Type B pancreatic cell (in vitro differentiated cells): ENCODE measurements at regions not wholly inside any gene's neighbourhood (a gene's known extent, or its start where the extent isn't known, plus 50 kb on each side); places are given as distances from the start of the nearest gene placed in this dataset.
A peak's percentile ranks its signal among the peaks of the same experiment; 100 is the strongest.

ENCODE experiments used
- DNase-seq: peaks from one replicate; pipeline ENCODE4 v3.0.0; 2021; ENCODE audit warnings: mixed read lengths; ENCODE audit not compliant: unreplicated experiment; ENCODE audit errors: extremely low spot score
- H3K27ac Mint-ChIP-seq: 2 replicates; pipeline ENCODE4 v1.8.0; 2021; ENCODE audit warnings: mild to moderate bottlenecking, mixed read lengths
- H3K27me3 Mint-ChIP-seq: 2 replicates; pipeline ENCODE4 v1.8.0; 2021; ENCODE audit warnings: mixed read lengths
- H3K36me3 Mint-ChIP-seq: 2 replicates; pipeline ENCODE4 v1.8.0; 2021; ENCODE audit warnings: mixed read lengths
- H3K4me1 Mint-ChIP-seq: one replicate; pipeline ENCODE4 v1.8.0; 2021; ENCODE audit warnings: mixed read lengths; ENCODE audit not compliant: unreplicated experiment
- H3K4me3 Mint-ChIP-seq: 2 replicates; pipeline ENCODE4 v1.8.0; 2021; ENCODE audit warnings: mild to moderate bottlenecking, mixed read lengths
- H3K9me3 Mint-ChIP-seq: 2 replicates; pipeline ENCODE4 v1.8.0; 2021; ENCODE audit warnings: mixed read lengths
- CTCF ChIP-seq: fragments of 200-600 bp; sonication (generic); conservative IDR thresholded peaks from 2 replicates; pipeline ENCODE4 v1.5.0; 2021; ENCODE audit warnings: antibody characterized with exemption, mild to moderate bottlenecking

DNA sequence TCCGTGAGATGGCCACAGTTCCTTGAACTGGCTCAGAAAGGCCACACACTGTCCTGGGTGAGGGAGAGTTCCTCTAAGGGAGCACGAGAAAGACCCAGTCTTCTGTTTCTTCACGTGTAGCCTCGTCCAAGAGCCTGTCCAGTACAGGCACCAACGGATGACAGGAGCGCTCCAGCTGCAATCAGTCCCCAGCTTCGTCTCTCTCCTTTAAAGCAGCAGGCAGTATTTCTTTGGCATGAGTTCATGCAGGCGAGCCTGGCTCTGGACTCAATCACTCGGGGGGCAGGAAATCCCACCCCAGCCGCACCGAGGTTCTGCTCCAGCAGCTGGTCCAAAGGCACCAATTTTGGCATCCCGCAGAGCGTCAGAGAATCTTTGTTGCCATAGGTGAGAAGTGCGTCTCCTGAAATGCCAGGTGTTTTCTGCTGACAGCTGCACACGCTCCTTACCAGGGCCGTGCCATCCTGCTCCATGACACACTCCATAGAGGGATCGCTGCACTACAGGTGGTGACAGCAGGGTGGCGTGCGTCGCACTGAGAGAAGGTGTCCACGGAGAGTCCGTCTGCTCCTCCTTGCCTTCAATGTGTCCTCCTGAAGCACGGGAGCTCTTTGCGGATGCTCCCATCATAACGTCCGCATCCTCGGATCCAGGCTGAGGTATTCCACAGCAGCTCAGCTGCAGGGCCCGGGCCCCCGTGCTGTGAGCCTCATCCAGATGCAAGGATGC lies 59.6 kb upstream of the AFDN start:
- DNase-seq, result no peak
- Mint-ChIP-seq H3K36me3 (no peaks in the 10 kb centered on the region), H3K4me3 (no peak overlapping the region), H3K9me3 (no peaks in the 10 kb centered on the region), H3K27ac (no peak overlapping the region), H3K4me1 (peaks cover 6% of the 10 kb centered on the region), H3K27me3 (no peaks in the 10 kb centered on the region)
- TF ChIP-seq CTCF, result no peak

DNA sequence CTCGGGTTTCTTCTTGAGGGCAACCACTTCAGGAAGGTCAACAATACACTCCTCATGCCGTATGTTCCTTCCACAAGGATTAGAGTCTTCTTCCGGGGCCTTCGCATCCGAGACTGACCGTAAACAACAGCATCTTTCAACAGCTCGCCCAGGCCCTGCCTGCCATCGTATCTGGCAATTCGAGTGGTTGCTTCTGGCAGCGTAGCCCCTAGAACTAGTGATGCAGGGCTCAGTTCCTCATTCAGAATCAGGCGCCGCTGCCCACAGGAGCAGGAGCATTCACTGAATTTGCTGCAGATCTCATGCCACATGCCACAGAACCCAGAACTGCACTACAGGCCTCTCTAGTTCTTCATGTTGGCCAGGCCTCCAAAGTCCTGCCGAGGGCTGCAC lies 59.0 kb upstream of the AFDN start:
- Mint-ChIP-seq H3K4me3 (no peak overlapping the region), H3K9me3 (no peaks in the 10 kb centered on the region), H3K27ac (no peak overlapping the region), H3K36me3 (no peaks in the 10 kb centered on the region), H3K4me1 (peaks cover under 1% of the 10 kb centered on the region), H3K27me3 (no peaks in the 10 kb centered on the region)
- TF ChIP-seq CTCF, result no peak
- DNase-seq, result no peak

DNA sequence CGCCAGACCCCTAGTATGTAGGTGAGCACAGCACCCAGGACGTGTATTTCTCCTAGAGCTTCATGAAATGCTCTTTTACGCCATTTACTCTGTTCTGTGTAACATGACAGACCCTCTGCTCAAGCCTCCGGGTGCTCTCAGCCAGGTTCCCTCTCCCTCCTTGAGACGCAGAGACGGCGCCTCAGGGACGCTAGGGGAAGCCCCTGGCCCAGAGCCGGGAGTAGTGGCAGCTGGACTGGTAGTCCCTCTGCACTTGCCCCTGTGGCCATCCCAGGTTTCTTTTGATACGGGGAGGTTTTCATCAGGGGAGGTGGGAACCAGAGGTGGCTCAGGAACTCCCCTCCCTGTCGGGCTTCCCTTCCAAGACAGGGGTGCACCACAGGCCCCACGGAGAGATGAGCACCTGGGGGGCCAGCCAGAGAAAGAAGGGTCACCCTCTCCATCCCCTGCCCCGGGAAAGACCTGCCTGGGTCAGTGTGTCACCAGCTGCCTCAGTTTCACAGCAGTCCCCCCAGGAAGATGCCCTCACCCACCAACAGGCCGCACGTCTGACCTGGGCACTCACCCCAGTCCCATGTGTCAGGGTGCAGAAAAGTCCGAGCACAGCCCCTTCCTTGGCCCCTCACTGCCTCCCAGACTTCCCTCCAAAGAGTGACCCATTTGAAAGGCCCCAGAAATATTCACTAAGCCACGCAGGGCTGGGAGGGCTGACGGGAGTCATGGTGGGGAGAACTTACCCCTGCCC lies 58.1 kb upstream of the AFDN start:
- no peak overlapping the region for H3K4me3 Mint-ChIP-seq
- no peaks in the 10 kb centered on the region for H3K9me3 Mint-ChIP-seq
- DNase-seq, result no peak
- TF ChIP-seq CTCF, result no peak
- H3K27ac Mint-ChIP-seq, result no peak overlapping the region
- H3K36me3 Mint-ChIP-seq, result no peaks in the 10 kb centered on the region
- no peaks in the 10 kb centered on the region for H3K27me3 Mint-ChIP-seq
- H3K4me1 Mint-ChIP-seq, result no peaks in the 10 kb centered on the region

DNA sequence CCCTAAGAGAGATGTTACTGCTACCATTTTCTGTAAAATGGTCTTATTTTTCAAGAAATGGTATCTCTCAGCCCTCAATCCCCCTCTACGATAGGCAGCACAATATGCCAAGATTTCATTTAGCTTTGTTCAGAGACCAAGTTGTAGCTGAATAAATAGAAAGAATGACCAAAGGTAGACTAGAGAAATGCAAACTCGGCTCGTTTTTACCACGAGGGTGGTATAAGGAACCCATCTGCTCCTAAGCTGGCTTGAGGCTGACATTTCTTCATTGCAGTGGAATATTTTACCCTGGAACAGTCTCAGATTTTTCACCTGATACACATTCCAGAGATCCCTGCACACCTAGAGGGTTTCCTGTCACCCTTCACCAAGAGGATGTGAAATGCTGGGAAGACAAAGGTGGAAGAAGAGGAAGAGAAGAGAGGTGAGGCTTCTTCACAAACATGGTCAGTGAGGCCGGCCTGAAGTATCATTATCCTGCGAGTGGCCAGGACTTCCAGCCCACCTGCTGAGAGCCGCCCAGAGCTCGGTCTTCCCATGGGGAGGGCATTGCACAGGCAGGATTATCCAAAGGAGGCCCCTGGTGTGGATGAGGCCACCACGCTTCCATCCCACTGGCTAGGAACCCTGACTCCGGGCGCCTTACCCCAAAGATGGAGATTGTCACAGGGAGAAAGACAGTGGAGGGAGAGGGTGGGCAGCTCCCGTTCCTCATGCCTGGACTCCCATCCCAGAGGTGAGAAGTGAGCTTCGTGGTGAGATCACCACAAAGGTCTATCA lies 57.1 kb upstream of the AFDN start:
- H3K36me3 Mint-ChIP-seq, result no peaks in the 10 kb centered on the region
- TF ChIP-seq CTCF, result no peak
- no peak overlapping the region for H3K27ac Mint-ChIP-seq
- no peak for DNase-seq
- no peaks in the 10 kb centered on the region for H3K4me1 Mint-ChIP-seq
- H3K27me3 Mint-ChIP-seq, result no peaks in the 10 kb centered on the region
- H3K4me3 Mint-ChIP-seq, result no peak overlapping the region
- no peaks in the 10 kb centered on the region for H3K9me3 Mint-ChIP-seq

DNA sequence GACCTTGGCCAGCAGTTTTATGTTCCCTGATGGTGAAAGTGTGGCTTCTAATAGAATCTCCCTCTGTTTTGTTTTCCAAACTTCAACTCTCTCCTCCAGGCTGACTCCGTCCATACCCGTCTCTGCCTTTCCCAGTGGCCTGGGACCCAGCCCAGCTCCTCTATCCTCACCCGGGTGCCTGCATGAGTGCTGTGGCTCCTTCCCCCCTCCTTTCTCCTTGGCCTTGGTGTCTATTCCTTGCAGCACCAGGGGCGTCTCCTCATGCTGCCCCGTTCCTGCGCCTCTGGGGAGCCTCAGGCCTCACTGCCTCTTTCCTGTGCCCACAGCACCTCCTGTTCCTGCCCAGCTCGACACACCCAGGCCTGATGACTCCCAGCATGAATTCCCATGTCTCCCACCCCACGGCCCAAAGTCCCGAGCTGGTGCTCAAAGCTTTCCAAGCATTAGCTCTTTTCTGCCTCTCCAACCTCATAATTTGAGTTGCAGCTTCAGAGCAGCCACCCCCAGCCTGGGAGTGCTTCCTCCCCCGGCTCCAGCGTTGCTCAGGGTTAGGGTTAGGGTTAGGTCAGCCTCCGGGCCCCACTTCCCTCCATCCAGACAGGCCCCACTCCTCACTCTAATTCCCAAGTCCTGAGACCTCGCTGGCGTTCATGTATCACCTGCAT lies 56.3 kb upstream of the AFDN start:
- TF ChIP-seq CTCF, result no peak
- no peaks in the 10 kb centered on the region for H3K9me3 Mint-ChIP-seq
- no peak for DNase-seq
- no peaks in the 10 kb centered on the region for H3K27me3 Mint-ChIP-seq
- H3K27ac Mint-ChIP-seq, result peak overlapping the region; percentile 53
- no peaks in the 10 kb centered on the region for H3K4me1 Mint-ChIP-seq
- H3K36me3 Mint-ChIP-seq, result no peaks in the 10 kb centered on the region
- H3K4me3 Mint-ChIP-seq, result no peak overlapping the region
